T-helper 17 cell (primary cell): ENCODE measurements at regions not wholly inside any gene's neighbourhood (a gene's known extent, or its start where the extent isn't known, plus 50 kb on each side); places are given as distances from the start of the nearest gene placed in this dataset.

Experiments used
- ATAC-seq: fragments of 150-1000 bp; cut with Tn5 transposase; 2 replicates; pipeline ENCODE4 v1.10.0; 2021; ENCODE audit warnings: mild to moderate bottlenecking, moderate library complexity
- DNase-seq, 3 donors: peaks; one replicate each; pipeline versions ENCODE4 v3.0.0 to v3.0.0-alpha.2; 2020 to 2021
- H3K9me3 ChIP-seq: one replicate; pipeline ENCODE4 v1.7.0; 2013; ENCODE audit warnings: low read length, mild to moderate bottlenecking; ENCODE audit not compliant: control insufficient read depth, poor library complexity, severe bottlenecking
- H3K27ac Mint-ChIP-seq: one replicate; pipeline ENCODE4 v1.8.0; 2022; ENCODE audit warnings: mild to moderate bottlenecking, moderate library complexity, mixed read lengths
- H3K27me3 Mint-ChIP-seq: one replicate; pipeline ENCODE4 v1.8.0; 2022; ENCODE audit warnings: mixed read lengths
- H3K36me3 Mint-ChIP-seq: one replicate; pipeline ENCODE4 v1.8.0; 2022; ENCODE audit warnings: low read depth, mixed read lengths
- H3K4me1 Mint-ChIP-seq: one replicate; pipeline ENCODE4 v1.8.0; 2022; ENCODE audit warnings: mild to moderate bottlenecking, mixed read lengths
- H3K4me3 Mint-ChIP-seq: one replicate; pipeline ENCODE4 v1.8.0; 2022; ENCODE audit warnings: mild to moderate bottlenecking, moderate library complexity, mixed read lengths

DNA sequence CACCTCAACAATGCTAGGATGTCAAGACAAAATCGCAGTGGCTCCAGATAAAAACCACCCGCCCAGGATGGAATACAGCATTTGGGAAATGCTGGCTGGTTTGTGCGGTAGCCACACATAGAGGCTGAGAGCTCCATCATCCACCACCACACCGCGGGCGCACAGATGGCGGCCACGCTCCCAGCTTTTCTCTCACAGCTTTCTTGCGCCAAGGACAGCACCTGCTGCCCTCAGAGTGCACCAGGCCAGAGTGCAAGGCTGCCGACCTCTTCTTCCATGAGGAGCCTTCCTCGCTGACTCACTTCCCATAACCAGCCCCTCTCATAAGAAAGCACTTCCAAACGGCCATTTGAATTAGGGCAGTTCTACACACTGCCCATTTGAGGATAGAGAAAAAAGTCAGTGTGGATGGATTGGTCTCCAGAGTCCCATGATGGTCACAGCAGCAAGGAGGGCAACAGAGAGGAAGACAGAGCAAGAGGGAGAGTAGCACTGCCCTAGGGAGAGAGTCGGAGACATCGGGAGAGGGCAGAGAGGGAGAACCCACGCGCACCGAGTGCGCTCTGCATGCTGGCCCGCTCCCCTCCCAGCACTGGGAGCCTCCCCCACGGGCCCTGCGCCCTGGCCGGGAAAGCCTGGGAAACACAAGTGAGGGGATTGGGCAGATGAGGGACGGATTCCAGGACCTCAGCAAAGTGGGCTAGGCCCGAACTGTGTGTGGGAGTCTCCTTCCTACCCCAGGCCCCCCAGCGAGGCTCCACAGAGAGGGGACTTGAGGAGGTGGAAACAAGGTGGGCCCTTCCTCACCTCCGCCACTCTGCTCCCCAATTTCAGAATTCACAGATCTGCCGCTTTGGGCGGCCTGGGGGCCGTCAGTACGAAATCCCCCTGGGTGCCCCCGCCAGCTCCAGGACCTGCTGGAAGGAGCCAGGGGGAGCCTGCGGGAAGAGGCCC is 156.9 kb downstream of the USP12 start:
- Mint-ChIP-seq H3K27ac (peak overlapping the region; percentile 10), H3K4me3 (no peak overlapping the region), H3K4me1 (no peaks in the 10 kb centered on the region), H3K36me3 (peaks cover 3% of the 10 kb centered on the region), H3K27me3 (peaks cover 30% of the 10 kb centered on the region)
- H3K9me3 ChIP-seq: no peaks in the 10 kb centered on the region
- ATAC-seq: no peak
- no peak for DNase-seq

- no peak overlapping the region for H3K4me3 Mint-ChIP-seq
- H3K27me3 Mint-ChIP-seq: peaks cover 26% of the 10 kb centered on the region
- no peaks in the 10 kb centered on the region for H3K9me3 ChIP-seq
- no peaks in the 10 kb centered on the region for H3K4me1 Mint-ChIP-seq
- H3K27ac Mint-ChIP-seq: no peak overlapping the region
- no peak for DNase-seq
- no peak for ATAC-seq
- H3K36me3 Mint-ChIP-seq: peaks cover 3% of the 10 kb centered on the region
These were observed 159.0 kb downstream of the USP12 start for GRCh38 chr13:27012482-27013197.

GRCh38 chr13:27011661-27012060 is 159.9 kb downstream of the USP12 start:
- ATAC-seq (no peak), DNase-seq (no peak)
- Mint-ChIP-seq H3K4me3 (no peak overlapping the region), H3K27ac (no peak overlapping the region), H3K36me3 (peaks cover 3% of the 10 kb centered on the region), H3K27me3 (peaks cover 36% of the 10 kb centered on the region), H3K4me1 (peaks cover 3% of the 10 kb centered on the region)
- H3K9me3 ChIP-seq: no peaks in the 10 kb centered on the region

GRCh38 chr13:27008733-27009132 is 162.9 kb downstream of the USP12 start:
- no peaks in the 10 kb centered on the region for H3K9me3 ChIP-seq
- ATAC-seq: no peak
- Mint-ChIP-seq H3K36me3 (no peaks in the 10 kb centered on the region), H3K4me1 (peaks cover 5% of the 10 kb centered on the region), H3K27me3 (peaks cover 52% of the 10 kb centered on the region), H3K4me3 (no peak overlapping the region), H3K27ac (no peak overlapping the region)
- DNase-seq: no peak

- H3K36me3 Mint-ChIP-seq: no peaks in the 10 kb centered on the region
- ATAC-seq (no peak), DNase-seq (no peak)
- no peak overlapping the region for H3K27ac Mint-ChIP-seq
- H3K4me1 Mint-ChIP-seq: peaks cover 5% of the 10 kb centered on the region
- no peak overlapping the region for H3K4me3 Mint-ChIP-seq
- peaks cover 62% of the 10 kb centered on the region for H3K27me3 Mint-ChIP-seq
- H3K9me3 ChIP-seq: no peaks in the 10 kb centered on the region
These were observed 164.4 kb downstream of the USP12 start for GRCh38 chr13:27007166-27007565.

- no peak overlapping the region for H3K27ac Mint-ChIP-seq
- H3K4me1 Mint-ChIP-seq: peaks cover 5% of the 10 kb centered on the region
- no peaks in the 10 kb centered on the region for H3K36me3 Mint-ChIP-seq
- ATAC-seq (no peak), DNase-seq (no peak)
- H3K4me3 Mint-ChIP-seq: no peak overlapping the region
- peaks cover 66% of the 10 kb centered on the region for H3K27me3 Mint-ChIP-seq
- no peaks in the 10 kb centered on the region for H3K9me3 ChIP-seq
These were observed 165.0 kb downstream of the USP12 start for GRCh38 chr13:27006519-27007161.

GRCh38 chr13:27005976-27006518 is 165.6 kb downstream of the USP12 start:
- no peak for ATAC-seq
- H3K36me3 Mint-ChIP-seq: peaks cover 4% of the 10 kb centered on the region
- no peak overlapping the region for H3K4me3 Mint-ChIP-seq
- H3K27ac Mint-ChIP-seq: no peak overlapping the region
- peaks cover 5% of the 10 kb centered on the region for H3K4me1 Mint-ChIP-seq
- no peaks in the 10 kb centered on the region for H3K9me3 ChIP-seq
- DNase-seq: no peak
- peaks cover 67% of the 10 kb centered on the region for H3K27me3 Mint-ChIP-seq

- Mint-ChIP-seq H3K4me3 (no peak overlapping the region), H3K27me3 (peaks cover 68% of the 10 kb centered on the region), H3K27ac (no peak overlapping the region), H3K36me3 (peaks cover 4% of the 10 kb centered on the region), H3K4me1 (peaks cover 5% of the 10 kb centered on the region)
- ATAC-seq (no peak), DNase-seq (no peak)
- H3K9me3 ChIP-seq: no peaks in the 10 kb centered on the region
These were observed 166.1 kb downstream of the USP12 start for GRCh38 chr13:27005556-27005955.

- no peak overlapping the region for H3K27ac Mint-ChIP-seq
- peaks cover 71% of the 10 kb centered on the region for H3K27me3 Mint-ChIP-seq
- H3K4me3 Mint-ChIP-seq: no peak overlapping the region
- no peak for DNase-seq
- peaks cover 4% of the 10 kb centered on the region for H3K36me3 Mint-ChIP-seq
- H3K9me3 ChIP-seq: no peaks in the 10 kb centered on the region
- peaks cover 5% of the 10 kb centered on the region for H3K4me1 Mint-ChIP-seq
- no peak for ATAC-seq
These were observed 166.7 kb downstream of the USP12 start for GRCh38 chr13:27004866-27005265.

GRCh38 chr13:27004326-27004725 is 167.3 kb downstream of the USP12 start:
- Mint-ChIP-seq H3K27ac (no peak overlapping the region), H3K4me3 (peak overlapping the region; percentile 19), H3K4me1 (peaks cover 5% of the 10 kb centered on the region), H3K27me3 (peaks cover 74% of the 10 kb centered on the region), H3K36me3 (peaks cover 4% of the 10 kb centered on the region)
- no peak for ATAC-seq
- no peaks in the 10 kb centered on the region for H3K9me3 ChIP-seq
- no peak for DNase-seq

DNA sequence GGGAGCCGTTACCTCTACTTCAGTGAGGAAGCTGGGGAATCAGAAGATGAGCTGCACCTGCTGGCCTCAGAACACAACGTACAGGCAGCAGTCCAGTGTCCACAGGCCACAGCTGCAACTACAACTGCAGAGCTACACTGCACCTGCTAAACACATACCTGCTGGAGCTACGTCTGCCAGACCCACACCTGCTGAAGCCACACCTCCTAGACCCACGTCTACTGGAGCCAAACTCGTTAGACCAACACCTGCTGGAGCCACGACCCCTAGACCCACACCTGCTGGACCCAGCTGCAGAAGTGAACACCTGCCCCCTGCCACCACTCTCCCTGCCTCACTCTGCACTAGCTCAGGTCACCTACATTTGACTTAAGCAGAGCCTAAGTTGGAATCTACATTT is 169.9 kb downstream of the USP12 start:
- ATAC-seq (no peak), DNase-seq (no peak)
- H3K36me3 Mint-ChIP-seq: peaks cover 4% of the 10 kb centered on the region
- H3K4me3 Mint-ChIP-seq: no peak overlapping the region
- H3K9me3 ChIP-seq: no peaks in the 10 kb centered on the region
- H3K27me3 Mint-ChIP-seq: peaks cover 78% of the 10 kb centered on the region
- H3K4me1 Mint-ChIP-seq: peaks cover 6% of the 10 kb centered on the region
- no peak overlapping the region for H3K27ac Mint-ChIP-seq

GRCh38 chr13:27000686-27001085 is 170.9 kb downstream of the USP12 start:
- Mint-ChIP-seq H3K27ac (no peak overlapping the region), H3K4me3 (no peak overlapping the region), H3K4me1 (peaks cover 6% of the 10 kb centered on the region), H3K36me3 (peaks cover 4% of the 10 kb centered on the region), H3K27me3 (peaks cover 75% of the 10 kb centered on the region)
- no peak for DNase-seq
- ATAC-seq: no peak
- no peaks in the 10 kb centered on the region for H3K9me3 ChIP-seq

DNA sequence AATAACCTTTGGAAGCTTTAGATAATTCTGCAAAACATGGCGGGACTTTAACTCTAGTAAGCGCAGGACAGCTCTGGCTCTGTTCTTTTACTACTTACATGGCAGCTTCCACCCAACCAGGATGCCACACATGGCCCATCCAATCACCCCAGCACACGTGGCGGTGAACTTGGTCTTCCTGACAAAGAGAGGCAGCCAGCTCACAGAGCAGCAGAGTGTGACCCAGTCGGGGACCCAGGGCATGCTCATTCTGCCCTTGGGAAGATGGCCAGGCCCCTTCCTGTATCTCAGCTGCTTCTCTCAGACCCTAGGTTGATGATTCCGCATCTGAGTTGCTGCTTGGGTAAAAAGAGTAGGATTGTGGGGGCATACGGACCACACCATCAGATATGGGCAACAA is 172.1 kb downstream of the USP12 start:
- Mint-ChIP-seq H3K4me3 (no peak overlapping the region), H3K4me1 (peaks cover 4% of the 10 kb centered on the region), H3K36me3 (peaks cover 4% of the 10 kb centered on the region), H3K27ac (no peak overlapping the region), H3K27me3 (peaks cover 75% of the 10 kb centered on the region)
- DNase-seq (no peak), ATAC-seq (no peak)
- H3K9me3 ChIP-seq: no peaks in the 10 kb centered on the region
